HUES64 (cell line): ENCODE measurements at regions not wholly inside any gene's neighbourhood (a gene's known extent, or its start where the extent isn't known, plus 50 kb on each side); places are given as distances from the start of the nearest gene placed in this dataset.

ENCODE experiments used
- H3K27ac ChIP-seq: 2 replicates; pipeline ENCODE4 v1.7.0; 2013; ENCODE audit warnings: low read depth, low read length, inconsistent platforms
- H3K27me3 ChIP-seq: 2 replicates; pipeline ENCODE4 v1.6.1; 2013; ENCODE audit warnings: mild to moderate bottlenecking, low read length; ENCODE audit not compliant: insufficient read depth
- H3K36me3 ChIP-seq: 2 replicates; pipeline ENCODE4 v1.6.1; 2013; ENCODE audit warnings: mild to moderate bottlenecking, low read length; ENCODE audit not compliant: insufficient read depth
- H3K4me1 ChIP-seq: 2 replicates; pipeline ENCODE4 v1.6.1; 2013; ENCODE audit warnings: mild to moderate bottlenecking, low read length, moderate library complexity; ENCODE audit not compliant: insufficient read depth
- H3K4me3 ChIP-seq: 2 replicates; pipeline ENCODE4 v1.5.1; 2013; ENCODE audit warnings: mild to moderate bottlenecking, low read length, moderate library complexity
- H3K9ac ChIP-seq: 2 replicates; pipeline ENCODE4 v1.6.1; 2013; ENCODE audit warnings: mild to moderate bottlenecking, low read depth, low read length
- H3K9me3 ChIP-seq: 2 replicates; pipeline ENCODE4 v1.6.1; 2013; ENCODE audit warnings: low read depth, low read length; ENCODE audit not compliant: insufficient read depth
- WGBS: fragments of 150-250, 120-280 bp; methylation state at CpG from one replicate; pipeline ENCODE4 v1.1.7; 2013; ENCODE audit warnings: missing lambda C conversion rate; 5-methylcytosine and 5-hydroxymethylcytosine counted together

DNA sequence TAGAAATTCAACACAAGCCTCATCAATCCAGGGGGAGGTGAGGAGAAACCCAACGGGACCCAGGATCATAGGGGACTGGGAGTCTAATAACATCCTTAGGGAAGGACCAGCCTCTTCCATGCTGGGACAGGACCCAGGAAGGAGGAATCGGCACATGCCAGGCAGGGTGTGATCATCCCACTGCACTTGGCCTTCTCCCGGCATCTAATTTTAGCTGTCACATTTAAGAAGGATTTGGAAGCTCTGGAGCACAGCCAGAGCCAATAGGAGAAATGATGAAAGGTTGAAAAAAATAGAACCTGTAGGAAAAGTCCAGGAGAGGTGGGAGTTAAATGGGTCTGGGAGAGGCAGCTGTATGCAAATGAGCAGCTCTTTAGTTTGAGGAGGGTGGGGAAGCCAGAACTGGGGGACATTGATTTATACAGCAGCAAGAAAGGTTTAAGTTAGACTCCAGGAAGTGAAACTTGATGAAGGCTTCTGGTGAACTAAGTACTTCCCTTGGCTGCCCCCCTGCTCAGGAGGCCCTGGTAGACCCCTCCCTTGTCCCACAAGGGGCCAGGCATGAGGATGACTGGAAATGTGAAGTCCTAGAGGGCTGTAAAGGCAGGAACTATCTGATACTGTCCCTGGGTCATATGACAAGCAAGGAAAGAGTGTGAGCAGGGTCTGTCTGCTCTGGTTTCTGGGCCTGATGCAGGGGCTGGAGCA is 260.3 kb downstream of the LRFN2 start:
- Histone ChIP-seq H3K27ac (no peak overlapping the region), H3K9ac (no peak overlapping the region), H3K36me3 (no peaks in the 10 kb centered on the region), H3K27me3 (no peaks in the 10 kb centered on the region), H3K9me3 (no peaks in the 10 kb centered on the region), H3K4me1 (peaks cover 30% of the 10 kb centered on the region), H3K4me3 (no peak overlapping the region)
- 93% methylated on average over 3 of the region's 3 CpGs for WGBS

DNA sequence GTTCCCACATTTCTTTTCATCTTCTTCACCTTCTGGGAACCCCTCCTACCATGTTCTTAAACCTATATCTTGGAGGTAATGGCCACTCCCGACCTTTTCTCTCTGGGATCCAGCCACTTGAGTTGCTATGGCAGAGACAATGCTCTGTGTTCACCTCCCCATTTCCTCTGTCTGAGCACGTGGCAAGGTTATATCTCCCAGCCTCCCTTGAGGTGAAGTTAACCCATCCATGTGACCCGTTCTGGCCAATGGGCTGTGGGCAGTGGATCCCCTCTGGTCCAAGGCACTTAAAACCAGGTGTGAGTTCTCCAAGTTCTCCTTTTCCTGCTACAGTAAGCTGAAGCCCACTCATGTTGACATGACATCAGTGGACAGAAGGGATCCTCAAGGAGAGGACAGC is 261.4 kb downstream of the LRFN2 start:
- Histone ChIP-seq H3K36me3 (no peaks in the 10 kb centered on the region), H3K27ac (no peak overlapping the region), H3K9ac (no peak overlapping the region), H3K4me3 (no peak overlapping the region), H3K27me3 (no peaks in the 10 kb centered on the region), H3K9me3 (no peaks in the 10 kb centered on the region), H3K4me1 (peaks cover 20% of the 10 kb centered on the region)
- WGBS: 84% methylated on average over 3 of the region's 3 CpGs

DNA sequence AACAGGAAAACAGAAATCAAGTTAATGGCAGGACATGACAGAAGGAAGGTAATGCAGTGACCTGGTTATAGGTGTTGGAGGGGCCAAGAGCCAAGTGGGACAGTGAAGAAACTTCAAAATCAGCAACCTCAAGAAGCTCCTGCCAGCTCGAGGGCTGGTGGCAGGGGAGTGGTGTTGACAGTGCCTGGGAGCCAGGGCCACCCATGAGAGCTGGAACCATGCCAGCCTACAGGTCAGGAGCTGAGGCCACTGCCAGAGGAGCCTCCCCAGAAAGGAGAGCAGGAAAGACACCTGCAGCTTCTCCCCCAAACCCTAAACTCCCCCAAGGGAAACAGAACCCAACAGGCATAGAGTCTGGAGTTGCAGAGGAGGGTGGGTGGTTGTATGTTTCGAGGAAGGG is 262.1 kb downstream of the LRFN2 start:
- Histone ChIP-seq H3K36me3 (no peaks in the 10 kb centered on the region), H3K27ac (no peak overlapping the region), H3K9ac (no peak overlapping the region), H3K9me3 (no peaks in the 10 kb centered on the region), H3K4me1 (peaks cover 12% of the 10 kb centered on the region), H3K4me3 (no peak overlapping the region), H3K27me3 (no peaks in the 10 kb centered on the region)
- WGBS: 86% methylated on average over 2 of the region's 2 CpGs

DNA sequence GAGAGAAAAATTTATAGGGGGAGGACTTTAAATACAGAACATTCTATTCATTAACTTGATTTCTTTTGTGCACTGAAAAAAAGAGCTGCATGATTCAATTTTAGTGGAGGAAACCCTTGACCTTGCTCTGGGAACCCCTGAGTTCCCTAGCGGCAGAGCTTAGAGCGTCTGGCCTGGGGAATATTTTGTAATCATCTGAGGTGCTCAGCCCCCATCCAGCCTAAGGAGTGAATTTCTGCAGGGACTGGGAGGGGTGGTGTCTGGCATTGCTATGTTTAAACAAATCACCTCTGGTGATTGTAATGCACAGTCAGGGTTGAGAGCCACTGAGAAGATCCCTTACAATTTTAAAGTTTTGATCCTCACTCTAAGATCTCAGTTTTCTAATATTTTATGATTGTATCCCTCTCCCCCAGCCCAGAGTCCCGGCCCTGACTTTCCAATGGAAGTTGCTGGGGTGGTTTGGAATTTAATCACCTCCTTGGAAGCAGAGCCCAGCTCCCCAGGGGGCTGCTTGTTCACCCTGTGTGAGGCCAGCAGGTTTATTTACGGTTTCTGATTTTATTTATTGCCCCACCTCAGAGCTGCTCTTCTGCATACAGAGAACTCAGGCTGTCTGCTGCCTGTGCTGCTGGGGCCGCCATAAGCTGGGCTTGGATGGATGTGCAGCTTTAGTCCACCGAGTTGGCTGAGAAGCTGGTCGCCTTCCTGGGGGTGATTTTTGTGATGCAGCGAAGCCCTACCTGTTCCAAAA is 263.1 kb downstream of the LRFN2 start:
- Histone ChIP-seq H3K36me3 (no peaks in the 10 kb centered on the region), H3K4me1 (peaks cover 3% of the 10 kb centered on the region; the same call in 1 of the 2 replicates), H3K27me3 (no peaks in the 10 kb centered on the region), H3K9ac (no peak overlapping the region), H3K4me3 (no peak overlapping the region), H3K9me3 (no peaks in the 10 kb centered on the region), H3K27ac (no peak overlapping the region)
- 81% methylated on average over 6 of the region's 8 CpGs for WGBS

DNA sequence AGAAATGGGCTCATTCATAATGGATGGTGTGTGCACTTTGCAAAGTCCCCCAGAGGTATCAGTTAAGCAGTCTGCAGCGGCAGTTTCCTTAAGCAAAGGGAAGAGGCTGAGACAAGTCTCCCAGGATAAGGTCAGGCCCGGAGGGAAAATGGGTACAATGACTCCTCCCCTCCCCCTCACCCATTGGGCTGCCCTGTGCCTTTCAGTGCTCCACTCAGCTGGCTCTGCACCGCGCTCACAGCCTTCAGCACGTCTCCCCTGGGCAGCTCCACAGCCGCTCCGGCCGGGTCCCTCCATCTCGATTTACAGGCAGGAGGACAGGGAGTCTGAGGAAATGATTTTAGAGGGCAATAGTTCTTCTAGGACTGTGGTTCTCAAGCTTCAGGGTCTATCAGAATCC is 264.8 kb downstream of the LRFN2 start:
- H3K9me3 ChIP-seq: no peaks in the 10 kb centered on the region
- WGBS: 66% methylated on average over 9 of the region's 9 CpGs
- no peak overlapping the region for H3K9ac ChIP-seq
- no peak overlapping the region for H3K27ac ChIP-seq
- no peaks in the 10 kb centered on the region for H3K36me3 ChIP-seq
- no peak overlapping the region for H3K4me3 ChIP-seq
- no peaks in the 10 kb centered on the region for H3K4me1 ChIP-seq
- H3K27me3 ChIP-seq: no peaks in the 10 kb centered on the region

DNA sequence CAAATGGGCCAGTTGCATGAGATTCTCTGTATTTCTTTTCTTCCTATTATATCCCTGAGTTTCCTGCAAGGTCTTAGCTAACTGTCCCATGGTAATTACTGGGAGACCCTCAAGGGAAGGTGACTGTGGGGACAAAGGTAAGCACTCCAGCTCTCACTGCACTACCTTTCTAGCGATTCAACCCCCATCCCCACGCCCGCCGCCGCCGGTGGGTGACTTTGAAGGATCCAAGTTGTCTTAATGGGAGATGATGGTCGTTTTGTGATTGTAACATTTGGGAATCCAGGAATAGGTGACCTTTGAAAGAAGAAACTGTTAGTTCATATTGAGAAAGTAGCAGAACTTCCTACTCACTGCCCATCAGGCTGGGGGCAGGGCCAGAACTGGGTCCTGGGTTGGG is 265.5 kb downstream of the LRFN2 start:
- Histone ChIP-seq H3K36me3 (no peaks in the 10 kb centered on the region), H3K4me3 (no peak overlapping the region), H3K27ac (no peak overlapping the region), H3K27me3 (no peaks in the 10 kb centered on the region), H3K4me1 (no peaks in the 10 kb centered on the region), H3K9me3 (no peaks in the 10 kb centered on the region), H3K9ac (no peak overlapping the region)
- 98% methylated on average over 7 of the region's 7 CpGs for WGBS

DNA sequence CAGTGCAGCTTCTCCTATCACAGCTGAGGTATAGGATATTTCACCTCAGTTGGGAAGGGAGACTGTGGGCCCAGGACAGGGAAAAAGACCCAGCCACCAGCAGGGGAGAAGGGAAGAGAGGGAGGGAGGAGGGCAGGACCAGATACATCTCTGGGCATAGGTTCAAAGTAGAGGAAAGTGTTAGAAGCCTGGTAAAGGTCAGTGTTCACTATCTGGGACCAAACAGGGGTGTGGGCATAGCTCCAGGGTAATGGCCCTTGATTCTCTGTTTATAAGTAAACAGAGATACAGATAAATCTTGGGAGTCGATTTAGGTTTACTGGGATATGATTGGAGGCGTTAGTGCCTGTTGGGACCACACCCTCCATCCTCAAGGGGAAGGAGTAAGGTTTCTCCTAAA is 266.2 kb downstream of the LRFN2 start:
- WGBS: 100% methylated on average over 1 of the region's 2 CpGs

DNA sequence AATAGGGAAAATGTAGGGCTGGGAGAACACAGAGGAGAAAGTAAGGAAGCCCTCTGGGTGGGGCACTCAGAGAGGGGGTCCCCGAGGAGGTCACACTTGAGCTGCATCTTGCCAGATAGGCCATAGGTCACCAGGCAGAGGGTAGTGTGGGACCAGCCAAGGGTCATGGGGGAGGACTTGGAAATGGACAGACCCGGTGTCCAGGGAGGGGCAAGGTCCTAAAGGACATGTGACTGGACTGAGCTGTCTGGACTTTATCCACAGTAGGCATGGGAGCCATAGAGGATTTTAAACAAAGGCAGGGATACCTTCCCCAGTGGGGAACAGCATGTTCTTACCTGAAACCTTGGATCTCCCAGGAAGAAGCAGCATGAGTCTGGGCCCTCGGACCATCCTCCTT is 266.7 kb downstream of the LRFN2 start:
- H3K9me3 ChIP-seq: no peaks in the 10 kb centered on the region
- no peak overlapping the region for H3K4me3 ChIP-seq
- H3K36me3 ChIP-seq: no peaks in the 10 kb centered on the region
- no peak overlapping the region for H3K27ac ChIP-seq
- H3K9ac ChIP-seq: no peak overlapping the region
- WGBS: 90% methylated on average over 3 of the region's 3 CpGs
- no peaks in the 10 kb centered on the region for H3K4me1 ChIP-seq
- H3K27me3 ChIP-seq: no peaks in the 10 kb centered on the region

More for the DNA sequence above, 266.2 kb downstream of the LRFN2 start:
- Histone ChIP-seq H3K27ac (no peak overlapping the region), H3K9ac (no peak overlapping the region), H3K36me3 (no peaks in the 10 kb centered on the region), H3K4me1 (no peaks in the 10 kb centered on the region), H3K27me3 (no peaks in the 10 kb centered on the region), H3K4me3 (no peak overlapping the region), H3K9me3 (no peaks in the 10 kb centered on the region)

DNA sequence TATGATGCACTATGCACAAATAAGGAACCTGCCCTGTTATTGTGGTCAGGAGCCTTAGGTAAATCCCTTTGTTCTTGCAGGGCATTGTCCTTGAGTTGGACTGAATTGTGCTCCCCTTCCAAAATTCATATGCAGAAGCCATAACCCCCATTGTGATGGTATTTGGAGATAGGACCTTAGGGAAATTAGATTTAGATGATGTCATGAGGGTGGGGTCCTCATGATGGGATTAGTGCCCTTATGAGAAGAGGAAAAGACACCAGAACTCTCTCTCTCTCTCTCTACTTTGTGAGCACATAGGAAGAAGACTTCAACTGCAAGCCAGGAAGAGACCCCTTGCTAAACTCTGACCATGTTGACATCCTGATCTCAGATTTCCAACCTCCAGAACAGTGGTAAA is 268.0 kb downstream of the LRFN2 start:
- H3K9ac ChIP-seq: no peak overlapping the region

DNA sequence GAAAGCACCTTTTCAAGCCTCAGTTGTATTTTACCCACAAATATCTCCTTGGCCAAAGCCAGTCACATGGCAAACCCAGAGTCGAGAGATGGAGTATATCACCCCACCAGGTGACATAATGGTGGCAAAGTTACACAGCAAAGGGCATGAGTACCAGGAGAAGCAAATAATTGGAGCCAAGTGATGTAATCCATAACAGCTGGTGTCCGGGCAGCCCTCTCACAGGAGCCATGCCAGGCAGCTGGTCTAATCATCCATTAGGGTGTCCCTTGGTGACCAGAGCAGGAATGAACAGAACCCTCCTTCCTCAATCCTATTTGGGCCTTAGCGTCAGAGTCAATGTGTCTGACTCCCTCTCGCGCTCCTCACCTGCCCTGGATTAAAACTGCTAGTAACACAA is 272.1 kb downstream of the LRFN2 start:
- H3K4me3 ChIP-seq: no peak overlapping the region
- H3K27ac ChIP-seq: no peak overlapping the region
- 95% methylated on average over 5 of the region's 5 CpGs for WGBS
- no peaks in the 10 kb centered on the region for H3K36me3 ChIP-seq
- no peaks in the 10 kb centered on the region for H3K9me3 ChIP-seq
- no peaks in the 10 kb centered on the region for H3K4me1 ChIP-seq
- no peaks in the 10 kb centered on the region for H3K27me3 ChIP-seq
- no peak overlapping the region for H3K9ac ChIP-seq

More for the DNA sequence above, 268.0 kb downstream of the LRFN2 start:
- Histone ChIP-seq H3K27me3 (no peaks in the 10 kb centered on the region), H3K4me1 (no peaks in the 10 kb centered on the region), H3K4me3 (no peak overlapping the region), H3K27ac (no peak overlapping the region), H3K9me3 (no peaks in the 10 kb centered on the region), H3K36me3 (no peaks in the 10 kb centered on the region)

DNA sequence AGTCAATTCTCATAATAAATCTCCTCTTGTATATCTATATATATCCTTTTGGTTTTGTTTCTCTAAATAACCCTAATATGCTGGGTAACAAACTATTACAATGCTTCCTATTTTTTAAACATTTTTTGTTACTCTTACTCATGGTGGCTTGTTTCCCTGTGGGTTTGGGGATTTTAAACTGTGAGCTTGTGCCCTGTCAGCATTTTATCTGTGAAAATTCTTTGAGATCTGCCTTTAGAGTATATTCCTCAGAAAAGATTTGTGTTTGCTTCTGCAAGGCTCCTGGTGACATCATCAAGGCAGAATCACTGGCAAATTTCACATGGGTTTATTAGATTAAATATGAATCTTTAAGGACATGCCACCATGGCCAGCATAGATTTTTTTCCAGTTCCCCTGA is 273.6 kb downstream of the LRFN2 start:
- H3K36me3 ChIP-seq: no peaks in the 10 kb centered on the region

More for the DNA sequence above, 273.6 kb downstream of the LRFN2 start:
- Histone ChIP-seq H3K27ac (no peak overlapping the region), H3K9me3 (no peaks in the 10 kb centered on the region), H3K9ac (no peak overlapping the region), H3K4me3 (no peak overlapping the region), H3K27me3 (no peaks in the 10 kb centered on the region), H3K4me1 (no peaks in the 10 kb centered on the region)
